Trophoblast cell (in vitro differentiated cells and primary cell): ENCODE measurements at regions not wholly inside any gene's neighbourhood (a gene's known extent, or its start where the extent isn't known, plus 50 kb on each side); places are given as distances from the start of the nearest gene placed in this dataset.

Experiments used
- DNase-seq, 2 donors: peaks; one replicate each; pipeline ENCODE4 v3.0.0-alpha.2; 2016
- H2AFZ ChIP-seq: 2 replicates; pipeline ENCODE4 v1.6.1; 2013; ENCODE audit warnings: low read length, moderate library complexity, mild to moderate bottlenecking; ENCODE audit not compliant: insufficient read depth, poor library complexity
- H2AK5ac ChIP-seq: 2 replicates; pipeline ENCODE4 v1.6.1; 2013; ENCODE audit warnings: mild to moderate bottlenecking, low read length
- H2BK120ac ChIP-seq: 2 replicates; pipeline ENCODE4 v1.6.1; 2013; ENCODE audit warnings: low read length, mild to moderate bottlenecking, moderate library complexity; ENCODE audit not compliant: insufficient read depth, poor library complexity
- H2BK12ac ChIP-seq: 2 replicates; pipeline ENCODE4 v1.6.1; 2013; ENCODE audit warnings: mild to moderate bottlenecking, low read length, moderate library complexity
- H2BK5ac ChIP-seq: 2 replicates; pipeline ENCODE4 v1.6.1; 2013; ENCODE audit warnings: low read length, low read depth, moderate library complexity, mild to moderate bottlenecking; ENCODE audit not compliant: poor library complexity
- H3K14ac ChIP-seq: 2 replicates; pipeline ENCODE4 v1.6.1; 2013; ENCODE audit warnings: mild to moderate bottlenecking, low read length
- H3K18ac ChIP-seq: 2 replicates; pipeline ENCODE4 v1.6.1; 2013; ENCODE audit warnings: mild to moderate bottlenecking, low read length
- H3K23ac ChIP-seq: 2 replicates; pipeline ENCODE4 v1.6.1; 2013; ENCODE audit warnings: low read length
- H3K27ac ChIP-seq: 2 replicates; pipeline ENCODE4 v1.5.1; 2013; ENCODE audit warnings: low read depth, mild to moderate bottlenecking, inconsistent platforms, low read length, moderate library complexity
- H3K27me3 ChIP-seq: 2 replicates; pipeline ENCODE4 v1.6.1; 2013; ENCODE audit warnings: inconsistent platforms, mild to moderate bottlenecking, low read length, moderate library complexity; ENCODE audit not compliant: insufficient read depth
- H3K36me3 ChIP-seq, 2 experiments: 1 replicate in 1 of 2; 2 replicates in 1 of 2; pipeline ENCODE4 v1.6.1; 2013; ENCODE audit warnings: low read length in 2 of 2, mild to moderate bottlenecking in 2 of 2, moderate library complexity in 1 of 2; ENCODE audit not compliant: insufficient read depth in 2 of 2, control insufficient read depth in 1 of 2
- H3K4ac ChIP-seq: 2 replicates; pipeline ENCODE4 v1.6.1; 2013; ENCODE audit warnings: low read depth, mild to moderate bottlenecking, low read length, moderate library complexity
- H3K4me1 ChIP-seq, 2 experiments: 1 replicate in 1 of 2; 2 replicates in 1 of 2; pipeline ENCODE4 v1.6.1; 2013; ENCODE audit warnings: low read length in 2 of 2, mild to moderate bottlenecking in 2 of 2, moderate library complexity in 1 of 2; ENCODE audit not compliant: insufficient read depth in 2 of 2, control insufficient read depth in 1 of 2
- H3K4me2 ChIP-seq: 2 replicates; pipeline ENCODE4 v1.6.1; 2013; ENCODE audit warnings: inconsistent platforms, mild to moderate bottlenecking, low read length, moderate library complexity
- H3K4me3 ChIP-seq: 2 replicates; pipeline ENCODE4 v1.5.1; 2013; ENCODE audit warnings: mild to moderate bottlenecking, low read depth, low read length, inconsistent platforms
- H3K79me1 ChIP-seq: one replicate; pipeline ENCODE4 v1.6.1; 2013; ENCODE audit warnings: low read length
- H3K79me2 ChIP-seq: 2 replicates; pipeline ENCODE4 v1.6.1; 2013; ENCODE audit warnings: low read length, mild to moderate bottlenecking; ENCODE audit not compliant: control insufficient read depth, insufficient read depth, poor library complexity
- H3K9ac ChIP-seq: 2 replicates; pipeline ENCODE4 v1.6.1; 2013; ENCODE audit warnings: mild to moderate bottlenecking, low read length
- H3K9me3 ChIP-seq: 2 replicates; pipeline ENCODE4 v1.6.1; 2013; ENCODE audit warnings: low read depth, mild to moderate bottlenecking, control low read depth, inconsistent platforms, low read length; ENCODE audit not compliant: insufficient read depth
- H4K12ac ChIP-seq: 2 replicates; pipeline ENCODE4 v1.6.1; 2013; ENCODE audit warnings: low read depth, mild to moderate bottlenecking, low read length, moderate library complexity
- H4K8ac ChIP-seq: 2 replicates; pipeline ENCODE4 v1.6.1; 2013; ENCODE audit warnings: low read depth, mild to moderate bottlenecking, low read length, moderate library complexity
- H4K91ac ChIP-seq: one replicate; pipeline ENCODE4 v1.6.1; 2013; ENCODE audit warnings: low read depth, mild to moderate bottlenecking, low read length, moderate library complexity
- WGBS: extraction: QIAGEN DNeasy Blood & Tissue Kit; methylation state at CpG from one replicate; pipeline ENCODE4 v1.1.7; 2013; ENCODE audit warnings: missing lambda C conversion rate; ENCODE audit not compliant: insufficient read length, insufficient coverage; ENCODE audit errors: extremely low coverage; 5-methylcytosine and 5-hydroxymethylcytosine counted together

- H2BK12ac ChIP-seq, result no peak overlapping the region
- no peak overlapping the region for H3K4me3 ChIP-seq
- no peak overlapping the region for H2BK5ac ChIP-seq
- no CpG with 5 or more reads among the region's 3 CpGs for WGBS
- H2AK5ac ChIP-seq, result no peak overlapping the region
- no peak overlapping the region for H4K8ac ChIP-seq
- no peaks in the 10 kb centered on the region for H3K9me3 ChIP-seq
- no peak overlapping the region for H3K4ac ChIP-seq
- no peak overlapping the region for H3K9ac ChIP-seq
- no peak overlapping the region for H3K4me2 ChIP-seq
- H3K23ac ChIP-seq, result no peak overlapping the region
- H3K27me3 ChIP-seq, result no peaks in the 10 kb centered on the region
- H3K79me1 ChIP-seq, result no peaks in the 10 kb centered on the region
- H3K14ac ChIP-seq, result no peak overlapping the region
- no peaks in the 10 kb centered on the region for H3K79me2 ChIP-seq
- no peak overlapping the region for H3K27ac ChIP-seq
- H3K4me1 ChIP-seq, result no peaks in the 10 kb centered on the region
- no peak overlapping the region for H2BK120ac ChIP-seq
- H3K18ac ChIP-seq, result no peak overlapping the region
- no peaks in the 10 kb centered on the region for H3K36me3 ChIP-seq
- no peak for DNase-seq
- no peak overlapping the region for H4K91ac ChIP-seq
- H4K12ac ChIP-seq, result no peak overlapping the region
- no peak overlapping the region for H2AFZ ChIP-seq
Observed at GRCh38 chr9:99743455-99743854, 78.2 kb upstream of the NR4A3 start.

GRCh38 chr9:99744132-99744531 is 77.6 kb upstream of the NR4A3 start:
- H2BK120ac ChIP-seq, result no peak overlapping the region
- no peak overlapping the region for H4K12ac ChIP-seq
- no peak overlapping the region for H3K23ac ChIP-seq
- no peak overlapping the region for H4K8ac ChIP-seq
- no peak overlapping the region for H2BK12ac ChIP-seq
- H3K79me2 ChIP-seq, result no peaks in the 10 kb centered on the region
- H3K79me1 ChIP-seq, result no peaks in the 10 kb centered on the region
- no peaks in the 10 kb centered on the region for H3K36me3 ChIP-seq
- H3K18ac ChIP-seq, result no peak overlapping the region
- no peak for DNase-seq
- no peak overlapping the region for H2AK5ac ChIP-seq
- H4K91ac ChIP-seq, result no peak overlapping the region
- H3K4me2 ChIP-seq, result no peak overlapping the region
- H3K9me3 ChIP-seq, result no peaks in the 10 kb centered on the region
- no peak overlapping the region for H3K4ac ChIP-seq
- no peak overlapping the region for H2BK5ac ChIP-seq
- H3K4me1 ChIP-seq, result no peaks in the 10 kb centered on the region
- no CpG with 5 or more reads among the region's 1 CpG for WGBS
- H3K27ac ChIP-seq, result no peak overlapping the region
- H3K9ac ChIP-seq, result no peak overlapping the region
- H2AFZ ChIP-seq, result no peak overlapping the region
- H3K14ac ChIP-seq, result no peak overlapping the region
- no peak overlapping the region for H3K4me3 ChIP-seq
- no peaks in the 10 kb centered on the region for H3K27me3 ChIP-seq

GRCh38 chr9:99745085-99745484 is 76.6 kb upstream of the NR4A3 start:
- H2AFZ ChIP-seq, result no peak overlapping the region
- no peaks in the 10 kb centered on the region for H3K4me1 ChIP-seq
- no peak overlapping the region for H3K23ac ChIP-seq
- no peaks in the 10 kb centered on the region for H3K36me3 ChIP-seq
- no peak overlapping the region for H4K12ac ChIP-seq
- H2BK12ac ChIP-seq, result no peak overlapping the region
- DNase-seq, result no peak
- no peak overlapping the region for H4K8ac ChIP-seq
- H2AK5ac ChIP-seq, result no peak overlapping the region
- no CpG with 5 or more reads among the region's 4 CpGs for WGBS
- no peak overlapping the region for H3K27ac ChIP-seq
- H2BK5ac ChIP-seq, result no peak overlapping the region
- no peak overlapping the region for H3K4ac ChIP-seq
- H2BK120ac ChIP-seq, result no peak overlapping the region
- no peak overlapping the region for H4K91ac ChIP-seq
- no peak overlapping the region for H3K4me3 ChIP-seq
- H3K79me2 ChIP-seq, result no peaks in the 10 kb centered on the region
- no peaks in the 10 kb centered on the region for H3K79me1 ChIP-seq
- no peaks in the 10 kb centered on the region for H3K27me3 ChIP-seq
- H3K18ac ChIP-seq, result no peak overlapping the region
- H3K4me2 ChIP-seq, result no peak overlapping the region
- H3K14ac ChIP-seq, result no peak overlapping the region
- no peaks in the 10 kb centered on the region for H3K9me3 ChIP-seq
- no peak overlapping the region for H3K9ac ChIP-seq

GRCh38 chr9:99746406-99746805 is 75.3 kb upstream of the NR4A3 start:
- Histone ChIP-seq H3K27me3 (no peaks in the 10 kb centered on the region), H3K18ac (no peak overlapping the region), H3K14ac (no peak overlapping the region), H4K91ac (no peak overlapping the region), H3K4me1 (no peaks in the 10 kb centered on the region), H2BK120ac (no peak overlapping the region), H2AFZ (no peak overlapping the region), H2BK5ac (no peak overlapping the region), H3K4me2 (no peak overlapping the region), H3K23ac (no peak overlapping the region), H3K79me1 (no peaks in the 10 kb centered on the region), H3K27ac (no peak overlapping the region), H3K36me3 (no peaks in the 10 kb centered on the region), H3K4ac (no peak overlapping the region), H3K4me3 (no peak overlapping the region), H3K9ac (no peak overlapping the region), H2AK5ac (no peak overlapping the region), H3K9me3 (no peaks in the 10 kb centered on the region), H4K8ac (no peak overlapping the region), H4K12ac (no peak overlapping the region), H2BK12ac (no peak overlapping the region), H3K79me2 (no peaks in the 10 kb centered on the region)
- DNase-seq, result no peak
- WGBS, result no CpG with 5 or more reads among the region's 1 CpG
